HFFc6 (cell line): ENCODE measurements at regions not wholly inside any gene's neighbourhood (a gene's known extent, or its start where the extent isn't known, plus 50 kb on each side); places are given as distances from the start of the nearest gene placed in this dataset.

ENCODE experiments used
- DNase-seq: peaks from one replicate; pipeline ENCODE4 v3.0.0-alpha.2; 2018
- H3K27ac Mint-ChIP-seq: 2 replicates; pipeline ENCODE4 v1.8.0; 2020; ENCODE audit warnings: mild to moderate bottlenecking, mixed read lengths
- H3K27me3 Mint-ChIP-seq: 2 replicates; pipeline ENCODE4 v1.8.0; 2021; ENCODE audit warnings: mild to moderate bottlenecking, moderate library complexity, mixed read lengths; ENCODE audit not compliant: insufficient read depth
- H3K36me3 Mint-ChIP-seq: 2 replicates; pipeline ENCODE4 v1.8.0; 2021; ENCODE audit warnings: low read depth, mixed read lengths
- H3K4me1 Mint-ChIP-seq: 2 replicates; pipeline ENCODE4 v1.8.0; 2020; ENCODE audit warnings: low read depth, mixed read lengths
- H3K4me3 Mint-ChIP-seq: 2 replicates; pipeline ENCODE4 v1.8.0; 2020; ENCODE audit warnings: mild to moderate bottlenecking, moderate library complexity, mixed read lengths
- H3K9me3 Mint-ChIP-seq: 2 replicates; pipeline ENCODE4 v1.8.0; 2020; ENCODE audit warnings: mild to moderate bottlenecking, mixed read lengths
- CTCF ChIP-seq: fragments of 200-600 bp; sonication (generic); IDR thresholded peaks from 2 replicates; pipeline ENCODE4 v1.5.0; 2021; ENCODE audit warnings: antibody characterized with exemption, mild to moderate bottlenecking

DNA sequence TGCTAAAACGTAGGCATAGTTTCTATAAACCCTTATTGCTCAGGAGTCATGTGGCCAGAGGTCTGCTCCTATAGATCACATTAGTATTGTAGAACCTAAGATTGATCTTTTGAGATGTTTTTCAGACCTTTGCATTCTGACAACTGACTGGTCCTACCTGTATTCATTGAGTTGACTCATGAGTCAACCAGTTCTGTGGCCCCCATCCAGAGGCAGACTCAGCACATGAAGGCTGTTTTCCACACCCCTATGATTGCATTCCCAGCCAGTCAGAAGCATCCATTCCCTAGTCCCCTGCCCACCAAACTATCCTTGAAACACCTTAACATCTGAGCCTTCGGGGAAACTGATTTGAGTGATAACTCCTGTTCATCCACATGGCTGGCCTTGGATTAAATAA, 451.7 kb downstream of the SIPA1L2 start:
- Mint-ChIP-seq H3K36me3 (no peaks in the 10 kb centered on the region), H3K27me3 (peaks cover 5% of the 10 kb centered on the region; the same call in 1 of the 2 replicates), H3K4me1 (no peaks in the 10 kb centered on the region), H3K27ac (no peak overlapping the region), H3K4me3 (no peak overlapping the region), H3K9me3 (peaks cover 44% of the 10 kb centered on the region)
- no peak for TF ChIP-seq CTCF
- no peak for DNase-seq

DNA sequence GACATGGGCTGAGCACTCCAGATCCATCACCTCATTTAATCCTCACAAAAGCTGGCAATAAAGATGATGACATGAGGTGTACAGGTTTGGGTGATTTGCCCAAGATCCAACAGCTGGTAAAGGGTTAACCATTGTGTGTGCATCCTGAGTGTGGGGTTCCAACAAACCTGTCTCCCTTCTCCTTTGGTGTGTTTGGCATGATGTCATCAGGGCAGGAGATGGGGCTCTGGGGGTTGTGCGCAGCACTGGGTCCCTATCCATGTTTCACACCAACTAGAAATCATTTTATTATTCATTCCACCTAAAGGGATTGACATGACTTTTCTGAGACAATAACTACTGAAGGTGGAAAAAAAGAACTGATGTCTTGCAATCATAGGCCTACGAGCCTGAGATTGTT, 452.5 kb downstream of the SIPA1L2 start:
- DNase-seq: no peak
- Mint-ChIP-seq H3K27me3 (peaks cover 5% of the 10 kb centered on the region; the same call in 1 of the 2 replicates), H3K4me1 (no peaks in the 10 kb centered on the region), H3K36me3 (no peaks in the 10 kb centered on the region), H3K27ac (no peak overlapping the region), H3K4me3 (no peak overlapping the region), H3K9me3 (peaks cover 44% of the 10 kb centered on the region)
- no peak for TF ChIP-seq CTCF

DNA sequence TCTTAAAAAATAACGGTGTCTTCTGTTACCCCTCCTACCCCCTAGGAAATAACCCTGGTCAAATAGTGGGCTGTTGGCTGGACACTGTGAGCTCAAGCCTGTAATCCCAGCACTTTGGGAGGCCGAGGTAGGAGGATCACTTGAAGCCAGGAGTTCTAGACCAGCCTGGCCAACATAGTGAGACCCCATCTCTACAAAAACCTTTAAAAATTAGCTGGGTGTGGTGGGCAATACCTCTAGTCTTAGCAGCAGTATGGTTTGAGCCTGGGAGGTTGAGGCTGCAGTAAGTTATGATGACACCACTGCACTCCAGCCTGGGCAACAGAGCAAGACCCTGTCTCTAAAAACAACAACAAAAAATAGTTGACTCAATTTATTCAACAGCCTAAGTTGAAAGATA, 453.7 kb downstream of the SIPA1L2 start:
- Mint-ChIP-seq H3K27me3 (peaks cover 3% of the 10 kb centered on the region; the same call in 1 of the 2 replicates), H3K36me3 (no peaks in the 10 kb centered on the region), H3K27ac (no peak overlapping the region), H3K4me1 (no peaks in the 10 kb centered on the region), H3K4me3 (no peak overlapping the region), H3K9me3 (peaks cover 40% of the 10 kb centered on the region)
- no peak for DNase-seq
- TF ChIP-seq CTCF: no peak

GRCh38 chr1:232174306-232174705, 455.6 kb downstream of the SIPA1L2 start:
- Mint-ChIP-seq H3K4me1 (no peaks in the 10 kb centered on the region), H3K36me3 (no peaks in the 10 kb centered on the region), H3K27ac (no peak overlapping the region), H3K4me3 (no peak overlapping the region), H3K9me3 (peaks cover 24% of the 10 kb centered on the region), H3K27me3 (no peaks in the 10 kb centered on the region; the same call in 1 of the 2 replicates)
- no peak for DNase-seq
- no peak for TF ChIP-seq CTCF

- no peak for TF ChIP-seq CTCF
- no peak overlapping the region for H3K4me3 Mint-ChIP-seq
- H3K9me3 Mint-ChIP-seq: peaks cover 13% of the 10 kb centered on the region
- no peaks in the 10 kb centered on the region for H3K36me3 Mint-ChIP-seq
- no peak for DNase-seq
- no peaks in the 10 kb centered on the region; the same call in 1 of the 2 replicates for H3K27me3 Mint-ChIP-seq
- H3K27ac Mint-ChIP-seq: no peak overlapping the region
- no peaks in the 10 kb centered on the region for H3K4me1 Mint-ChIP-seq
Measured at GRCh38 chr1:232172563-232172962, 457.4 kb downstream of the SIPA1L2 start.

DNA sequence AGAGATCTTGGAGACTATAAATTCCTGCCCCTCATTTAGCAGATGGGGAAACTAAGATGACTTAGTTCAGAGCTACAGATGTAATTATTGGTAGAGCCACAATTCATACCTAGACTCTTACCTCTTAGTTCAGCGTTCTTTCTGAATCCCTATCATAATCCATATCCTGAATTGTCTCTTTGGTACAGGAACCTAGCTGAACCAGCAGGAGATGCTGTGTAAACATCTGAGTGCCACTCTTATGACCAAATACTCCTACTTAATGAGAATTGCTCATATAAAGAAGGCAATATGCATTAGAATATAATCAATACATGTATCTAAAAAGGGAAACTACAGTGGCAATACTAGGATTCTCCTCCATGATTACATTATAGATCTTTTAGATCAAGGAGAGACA, 459.0 kb downstream of the SIPA1L2 start:
- no peaks in the 10 kb centered on the region; the same call in 1 of the 2 replicates for H3K27me3 Mint-ChIP-seq
- peaks cover 10% of the 10 kb centered on the region for H3K9me3 Mint-ChIP-seq

More for the DNA sequence above, 459.0 kb downstream of the SIPA1L2 start:
- no peak overlapping the region for H3K4me3 Mint-ChIP-seq
- no peak for TF ChIP-seq CTCF
- H3K27ac Mint-ChIP-seq: no peak overlapping the region
- no peak for DNase-seq
- no peaks in the 10 kb centered on the region for H3K36me3 Mint-ChIP-seq
- no peaks in the 10 kb centered on the region for H3K4me1 Mint-ChIP-seq
